Calu3 (cell line): ENCODE measurements at regions not wholly inside any gene's neighbourhood (a gene's known extent, or its start where the extent isn't known, plus 50 kb on each side); places are given as distances from the start of the nearest gene placed in this dataset.

ENCODE experiments used
- BruUV-seq: library from RNA; stranded (reverse); fragments of 400-500 nt; replicated peaks from 2 replicates; lab custom pipeline; 2021; lab: Mats Ljungman, UMichigan
- CTCF ChIA-PET: fragments of 300-600 bp; sonication (Branson Sonifier 250); formaldehyde crosslinking; loops from one replicate; lab custom pipeline; 2022; ENCODE audit warnings: antibody characterized with exemption; lab: Charles Lee
- DNase-seq: peaks from one replicate; pipeline ENCODE4 v3.0.0; 2022
- H3K27ac Mint-ChIP-seq: one replicate; pipeline ENCODE4 v1.8.0; 2022; ENCODE audit warnings: mixed read lengths; ENCODE audit not compliant: unreplicated experiment
- H3K27me3 Mint-ChIP-seq: one replicate; pipeline ENCODE4 v1.8.0; 2022; ENCODE audit warnings: mixed read lengths; ENCODE audit not compliant: unreplicated experiment
- H3K36me3 Mint-ChIP-seq: one replicate; pipeline ENCODE4 v1.8.0; 2022; ENCODE audit warnings: mild to moderate bottlenecking, moderate library complexity, mixed read lengths; ENCODE audit not compliant: insufficient read depth, unreplicated experiment
- H3K4me1 Mint-ChIP-seq: one replicate; pipeline ENCODE4 v1.8.0; 2022; ENCODE audit warnings: mild to moderate bottlenecking, low read depth, mixed read lengths; ENCODE audit not compliant: unreplicated experiment
- H3K4me3 Mint-ChIP-seq: one replicate; pipeline ENCODE4 v1.8.0; 2022; ENCODE audit warnings: mild to moderate bottlenecking, low read depth, moderate library complexity, mixed read lengths; ENCODE audit not compliant: unreplicated experiment
- H3K9me3 Mint-ChIP-seq: one replicate; pipeline ENCODE4 v1.8.0; 2022; ENCODE audit warnings: low read depth, mixed read lengths; ENCODE audit not compliant: unreplicated experiment
- intact Hi-C: fragments of 100-400 bp; cut with micrococcal nuclease; formaldehyde crosslinking; loops from one replicate; pipeline ENCODE4 v1.10.0; 2022; ENCODE audit not compliant: unreplicated experiment
- TF ChIP-seq, protein P1 (sequence below): fragments of 200-600 bp; IDR thresholded peaks from one replicate; pipeline ENCODE4 v1.8.0; 2022; ENCODE audit warnings: antibody characterized with exemption; ENCODE audit not compliant: unreplicated experiment

DNA sequence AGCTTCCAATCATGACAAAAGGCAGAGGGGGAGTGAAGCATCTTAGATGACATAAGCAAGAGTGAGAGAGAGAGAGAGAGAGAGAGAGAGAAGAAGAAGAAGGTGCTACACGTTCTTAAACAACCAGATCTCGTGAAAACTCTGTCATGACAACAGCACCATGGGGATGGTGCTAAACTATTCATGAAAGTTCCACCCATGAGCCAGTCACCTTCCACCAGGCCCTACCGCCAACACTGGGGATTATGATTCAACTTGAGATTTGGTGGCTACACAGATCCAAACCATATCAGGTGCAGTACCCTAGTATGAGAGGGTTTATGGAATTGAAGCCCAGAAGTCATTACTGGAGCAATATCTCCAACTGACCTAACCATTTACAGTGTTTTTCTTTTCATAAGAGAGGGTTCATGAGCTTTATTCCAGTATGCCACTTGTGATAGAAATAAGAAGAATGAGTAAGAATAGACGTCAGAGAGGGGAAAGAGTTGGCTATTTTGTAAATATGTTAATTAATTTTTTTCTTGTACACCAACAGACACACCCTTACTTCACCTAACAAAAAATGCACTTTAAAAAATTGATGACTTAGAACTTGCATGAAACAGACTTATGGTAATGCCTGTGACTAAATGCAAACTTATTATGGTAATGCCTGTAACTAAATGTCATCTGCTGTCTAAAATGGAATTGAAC lies 680.4 kb upstream of the ITGA1 start:
- no TSS peak for BruUV-seq
- Mint-ChIP-seq H3K4me1 (no peaks in the 10 kb centered on the region), H3K9me3 (peaks cover 9% of the 10 kb centered on the region), H3K27me3 (no peaks in the 10 kb centered on the region), H3K36me3 (no peaks in the 10 kb centered on the region), H3K4me3 (no peak overlapping the region), H3K27ac (no peak overlapping the region)
- TF ChIP-seq, protein P1, sequence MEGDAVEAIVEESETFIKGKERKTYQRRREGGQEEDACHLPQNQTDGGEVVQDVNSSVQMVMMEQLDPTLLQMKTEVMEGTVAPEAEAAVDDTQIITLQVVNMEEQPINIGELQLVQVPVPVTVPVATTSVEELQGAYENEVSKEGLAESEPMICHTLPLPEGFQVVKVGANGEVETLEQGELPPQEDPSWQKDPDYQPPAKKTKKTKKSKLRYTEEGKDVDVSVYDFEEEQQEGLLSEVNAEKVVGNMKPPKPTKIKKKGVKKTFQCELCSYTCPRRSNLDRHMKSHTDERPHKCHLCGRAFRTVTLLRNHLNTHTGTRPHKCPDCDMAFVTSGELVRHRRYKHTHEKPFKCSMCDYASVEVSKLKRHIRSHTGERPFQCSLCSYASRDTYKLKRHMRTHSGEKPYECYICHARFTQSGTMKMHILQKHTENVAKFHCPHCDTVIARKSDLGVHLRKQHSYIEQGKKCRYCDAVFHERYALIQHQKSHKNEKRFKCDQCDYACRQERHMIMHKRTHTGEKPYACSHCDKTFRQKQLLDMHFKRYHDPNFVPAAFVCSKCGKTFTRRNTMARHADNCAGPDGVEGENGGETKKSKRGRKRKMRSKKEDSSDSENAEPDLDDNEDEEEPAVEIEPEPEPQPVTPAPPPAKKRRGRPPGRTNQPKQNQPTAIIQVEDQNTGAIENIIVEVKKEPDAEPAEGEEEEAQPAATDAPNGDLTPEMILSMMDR = no peak
- intact Hi-C loops = no loop called here
- no peak for DNase-seq
- CTCF ChIA-PET = no interaction called here

DNA sequence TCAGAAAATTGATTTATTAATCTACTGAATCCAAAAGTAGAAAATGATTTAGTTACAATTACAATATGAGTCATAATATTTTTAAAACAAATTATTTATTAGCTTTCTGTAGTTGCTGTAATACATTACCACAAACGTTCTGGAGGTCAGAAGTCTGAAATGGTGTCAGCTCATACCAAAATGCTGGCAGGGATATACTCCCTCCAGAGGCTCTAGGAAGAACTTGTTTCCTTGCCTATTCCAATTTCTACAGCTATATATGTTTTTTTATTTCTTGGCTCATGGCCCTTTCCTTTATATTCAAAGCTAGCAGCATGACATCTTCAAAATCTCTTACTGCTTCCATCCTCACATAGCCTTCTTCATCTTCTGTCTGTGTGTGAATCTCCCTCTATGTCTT lies 667.9 kb upstream of the ITGA1 start:
- Mint-ChIP-seq H3K9me3 (no peaks in the 10 kb centered on the region), H3K27me3 (no peaks in the 10 kb centered on the region), H3K27ac (no peak overlapping the region), H3K4me1 (no peaks in the 10 kb centered on the region), H3K4me3 (no peak overlapping the region), H3K36me3 (no peaks in the 10 kb centered on the region)
- CTCF ChIA-PET = interaction anchor here (0.7 kb wide), 1 partner anchor 10 kb away, joined by 3 read pairs; no protein-coding TSS in a partner anchor
- no peak for DNase-seq
- no TSS peak for BruUV-seq
- TF ChIP-seq, protein P1 = no peak
- intact Hi-C loops = no loop called here

DNA sequence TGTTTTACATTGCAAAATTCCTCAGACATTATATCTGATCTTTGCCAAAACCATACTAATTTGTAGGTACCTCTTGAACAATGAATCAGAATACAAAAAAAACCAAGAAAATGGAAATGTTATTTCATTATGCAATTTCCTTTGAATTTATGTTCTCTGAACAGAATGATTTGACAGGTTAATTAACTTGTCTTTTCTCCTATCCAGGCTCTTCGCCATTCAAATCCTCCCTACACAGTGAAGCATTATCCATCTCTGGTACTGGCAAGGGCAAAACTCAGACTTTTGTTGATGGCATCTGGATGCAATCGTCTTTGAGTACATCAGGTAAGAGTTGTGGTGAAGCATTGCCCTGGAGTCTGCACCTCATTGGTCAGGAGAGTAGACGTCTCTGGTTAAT lies 655.7 kb upstream of the ITGA1 start:
- intact Hi-C loops = no loop called here
- Mint-ChIP-seq H3K9me3 (no peaks in the 10 kb centered on the region), H3K27ac (no peak overlapping the region), H3K27me3 (no peaks in the 10 kb centered on the region), H3K4me3 (no peak overlapping the region), H3K4me1 (no peaks in the 10 kb centered on the region), H3K36me3 (no peaks in the 10 kb centered on the region)
- CTCF ChIA-PET = no interaction called here
- no TSS peak for BruUV-seq
- TF ChIP-seq, protein P1 = no peak
- DNase-seq = no peak

DNA sequence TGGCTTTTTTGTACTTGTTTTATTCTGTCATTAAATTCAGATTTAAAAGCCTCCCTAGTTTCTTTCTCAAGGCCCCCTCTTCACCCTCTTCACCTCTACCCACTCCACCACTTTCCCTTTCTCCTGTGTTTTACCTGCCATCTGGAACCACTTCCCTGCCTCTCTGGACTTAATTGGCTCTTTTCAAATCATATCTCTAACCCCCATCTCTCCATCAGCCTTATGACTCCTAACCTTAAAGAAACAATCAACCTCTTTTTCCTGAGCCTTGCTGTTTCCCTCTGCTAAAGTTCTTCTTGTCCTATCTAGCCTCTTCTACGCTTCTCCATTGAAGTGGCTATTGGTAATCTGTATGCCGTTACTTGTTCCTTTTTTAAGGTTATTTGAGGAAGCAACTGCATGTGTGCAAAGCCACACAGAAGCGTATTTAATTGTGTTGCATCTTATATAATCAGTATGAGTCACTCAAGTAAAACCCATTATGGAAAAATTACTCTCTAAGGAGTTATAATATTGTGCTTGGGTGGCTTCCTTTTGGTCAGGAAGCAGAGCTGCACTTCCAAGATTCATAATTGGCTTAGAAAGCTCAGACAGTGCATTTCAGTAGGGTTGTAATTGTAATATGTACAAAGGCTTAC lies 653.6 kb upstream of the ITGA1 start:
- no peaks in the 10 kb centered on the region for H3K36me3 Mint-ChIP-seq
- H3K4me1 Mint-ChIP-seq = no peaks in the 10 kb centered on the region
- no peak overlapping the region for H3K27ac Mint-ChIP-seq
- H3K4me3 Mint-ChIP-seq = no peak overlapping the region
- intact Hi-C loops = no loop called here
- H3K27me3 Mint-ChIP-seq = no peaks in the 10 kb centered on the region
- CTCF ChIA-PET = no interaction called here
- BruUV-seq = no TSS peak
- DNase-seq = no peak
- no peaks in the 10 kb centered on the region for H3K9me3 Mint-ChIP-seq
- TF ChIP-seq, protein P1 = no peak
